CD14-positive monocyte (primary cell): ENCODE measurements at regions not wholly inside any gene's neighbourhood (a gene's known extent, or its start where the extent isn't known, plus 50 kb on each side); places are given as distances from the start of the nearest gene placed in this dataset.
A peak's percentile ranks its signal among the peaks of the same experiment; 100 is the strongest.

Experiments used
- DNase-seq, 3 donors: peaks; one replicate each; pipeline ENCODE4 v3.0.0-alpha.2; 2011 to 2022
- H2AFZ ChIP-seq: 2 replicates; pipeline ENCODE4 v1.6.0; 2012; ENCODE audit warnings: mild to moderate bottlenecking, low read depth, low read length, inconsistent platforms; ENCODE audit not compliant: insufficient read depth, poor library complexity, severe bottlenecking
- H3K27ac ChIP-seq, 2 donors: 1 replicate in 1 of 2; 2 replicates in 1 of 2; pipeline ENCODE4 v1.5.1; 2012 to 2013; ENCODE audit warnings: low read length in 2 of 2, control low read depth in 1 of 2, inconsistent platforms in 1 of 2, low read depth in 1 of 2, mild to moderate bottlenecking in 1 of 2
- H3K27me3 ChIP-seq, 2 donors: one replicate each; pipeline versions ENCODE4 v1.6.0 to v1.6.1; 2011 to 2013; ENCODE audit warnings: low read length in 2 of 2; ENCODE audit not compliant: control insufficient read depth in 2 of 2, insufficient read depth in 2 of 2
- H3K36me3 ChIP-seq, 2 donors: replicated peaks in 1 of 2; 1 replicate in 1 of 2; 2 replicates in 1 of 2; pipeline versions ENCODE4 v1.5.1 to v1.6.1; 2012 to 2013; ENCODE audit warnings: low read length in 2 of 2, control low read depth in 1 of 2, inconsistent platforms in 1 of 2, mild to moderate bottlenecking in 1 of 2; ENCODE audit not compliant: insufficient read depth in 2 of 2, control insufficient read depth in 1 of 2
- H3K4me1 ChIP-seq, 2 donors: 1 replicate in 1 of 2; 2 replicates in 1 of 2; pipeline versions ENCODE4 v1.5.1 to v1.6.1; 2012 to 2013; ENCODE audit warnings: low read length in 2 of 2, control low read depth in 1 of 2, inconsistent platforms in 1 of 2, mild to moderate bottlenecking in 1 of 2, moderate library complexity in 1 of 2; ENCODE audit not compliant: insufficient read depth in 2 of 2, control insufficient read depth in 1 of 2
- H3K4me2 ChIP-seq: replicated peaks from 2 replicates; pipeline ENCODE3; 2012; ENCODE audit warnings: low read length, moderate library complexity, mild to moderate bottlenecking; ENCODE audit not compliant: poor library complexity, severe bottlenecking; ENCODE audit errors: extremely low read depth
- H3K4me3 ChIP-seq, 3 experiments: fragments of 200-600 bp in 1 of 3; sonication (generic) in 1 of 3; replicated peaks in 1 of 3; 1 replicate in 2 of 3; 2 replicates in 1 of 3; pipeline ENCODE4 v1.5.1; 2011 to 2013; ENCODE audit warnings: low read length in 3 of 3, mild to moderate bottlenecking in 3 of 3, control low read depth in 2 of 3, low read depth in 2 of 3, inconsistent platforms in 1 of 3, moderate library complexity in 1 of 3
- H3K79me2 ChIP-seq: 2 replicates; pipeline ENCODE4 v1.6.0; 2012; ENCODE audit warnings: mild to moderate bottlenecking, control low read depth, inconsistent platforms, low read length, moderate library complexity; ENCODE audit not compliant: insufficient read depth
- H3K9ac ChIP-seq: 2 replicates; pipeline ENCODE4 v1.6.0; 2017; ENCODE audit warnings: low read length, mild to moderate bottlenecking; ENCODE audit not compliant: insufficient read depth, poor library complexity, severe bottlenecking
- H3K9me3 ChIP-seq, 2 donors: replicated peaks in 1 of 2; 1 replicate in 1 of 2; 2 replicates in 1 of 2; pipeline versions ENCODE4 v1.5.1 to v1.6.1; 2012 to 2013; ENCODE audit warnings: low read length in 2 of 2, control low read depth in 1 of 2; ENCODE audit not compliant: control insufficient read depth in 1 of 2, insufficient read depth in 1 of 2
- H4K20me1 ChIP-seq: 2 replicates; pipeline ENCODE4 v1.6.0; 2012; ENCODE audit warnings: mild to moderate bottlenecking, low read length, control low read depth, moderate library complexity; ENCODE audit not compliant: insufficient read depth
- H3K27ac Mint-ChIP-seq, 7 donors: one replicate each; pipeline ENCODE4 v1.8.0; 2020; ENCODE audit warnings: mild to moderate bottlenecking in 7 of 7, mixed read lengths in 7 of 7, moderate library complexity in 6 of 7, inconsistent platforms in 2 of 7
- H3K27me3 Mint-ChIP-seq, 3 donors: one replicate each; pipeline ENCODE4 v1.8.0; 2021 to 2022; ENCODE audit warnings: low read depth in 3 of 3, mild to moderate bottlenecking in 3 of 3, mixed read lengths in 3 of 3, moderate library complexity in 3 of 3, inconsistent platforms in 1 of 3
- H3K36me3 Mint-ChIP-seq, 2 donors: one replicate each; pipeline ENCODE4 v1.8.0; 2020; ENCODE audit warnings: mixed read lengths in 2 of 2, inconsistent platforms in 1 of 2, mild to moderate bottlenecking in 1 of 2
- H3K4me1 Mint-ChIP-seq: one replicate; pipeline ENCODE4 v1.8.0; 2020; ENCODE audit warnings: mild to moderate bottlenecking, mixed read lengths
- H3K4me3 Mint-ChIP-seq, 2 donors: one replicate each; pipeline ENCODE4 v1.8.0; 2020; ENCODE audit warnings: mild to moderate bottlenecking in 2 of 2, mixed read lengths in 2 of 2, moderate library complexity in 1 of 2
- H3K9me3 Mint-ChIP-seq, 7 donors: one replicate each; pipeline ENCODE4 v1.8.0; 2020 to 2022; ENCODE audit warnings: mixed read lengths in 7 of 7, mild to moderate bottlenecking in 6 of 7, moderate library complexity in 6 of 7, inconsistent platforms in 2 of 7
- CTCF ChIP-seq: fragments of 200-600 bp; IDR thresholded peaks from one replicate; pipeline ENCODE4 v1.8.0; 2022; ENCODE audit warnings: antibody characterized with exemption, mild to moderate bottlenecking
- WGBS: methylation state at CpG from one replicate; pipeline ENCODE4 v1.1.5; 2013; ENCODE audit warnings: missing lambda C conversion rate; ENCODE audit not compliant: insufficient coverage; 5-methylcytosine and 5-hydroxymethylcytosine counted together
- intact Hi-C, 2 donors: fragments of 100-400 bp; cut with micrococcal nuclease; formaldehyde crosslinking; loops; one replicate each; pipeline versions ENCODE4 v1.15.0 to v1.15.1; 2023

GRCh38 chr17:73872816-73873215 is 228.6 kb upstream of the SDK2 start:
- Mint-ChIP-seq H3K27me3 (peaks cover 2 to 4% (median 2%) of the 10 kb centered on the region in 3 donors), H3K9me3 (peaks cover 0 to 3% (median 0%) of the 10 kb centered on the region in 7 donors), H3K27ac (no peak overlapping the region), H3K4me3 (no peak overlapping the region), H3K4me1 (peaks cover 11% of the 10 kb centered on the region), H3K36me3 (no peaks in the 10 kb centered on the region)
- no peak for TF ChIP-seq CTCF
- Histone ChIP-seq H3K36me3 (no peaks in the 10 kb centered on the region), H3K9me3 (no peaks in the 10 kb centered on the region), H3K9ac (no peak overlapping the region), H4K20me1 (no peaks in the 10 kb centered on the region), H3K79me2 (no peaks in the 10 kb centered on the region), H3K27ac (no peak overlapping the region), H3K4me3 (no peak overlapping the region), H3K4me2 (no peak overlapping the region), H3K27me3 (no peaks in the 10 kb centered on the region), H3K4me1 (peaks cover 6 to 8% of the 10 kb centered on the region in 2 donors), H2AFZ (no peak overlapping the region)
- 100% methylated on average over 1 of the region's 3 CpGs for WGBS
- no peak for DNase-seq
- intact Hi-C loops: no loop called here

- Histone ChIP-seq H3K4me1 (peaks cover 6 to 8% of the 10 kb centered on the region in 2 donors), H3K9me3 (no peaks in the 10 kb centered on the region), H3K9ac (no peak overlapping the region), H3K27ac (no peak overlapping the region), H3K4me2 (no peak overlapping the region), H3K79me2 (no peaks in the 10 kb centered on the region), H2AFZ (no peak overlapping the region), H3K36me3 (no peaks in the 10 kb centered on the region), H3K4me3 (no peak overlapping the region), H4K20me1 (no peaks in the 10 kb centered on the region), H3K27me3 (no peaks in the 10 kb centered on the region)
- DNase-seq: peak in 1 of 3 donors; percentile 69
- 77% methylated on average over 5 of the region's 6 CpGs for WGBS
- H3K4me1 Mint-ChIP-seq: peaks cover 11% of the 10 kb centered on the region
- H3K36me3 Mint-ChIP-seq: no peaks in the 10 kb centered on the region
- peaks cover 0 to 3% (median 0%) of the 10 kb centered on the region in 7 donors for H3K9me3 Mint-ChIP-seq
- intact Hi-C loops: no loop called here
- TF ChIP-seq CTCF: no peak
- H3K27me3 Mint-ChIP-seq: peaks cover 2 to 4% (median 2%) of the 10 kb centered on the region in 3 donors
- peak overlapping the region in 2 of 7 donors; percentile 15 to 61 for H3K27ac Mint-ChIP-seq
- H3K4me3 Mint-ChIP-seq: no peak overlapping the region
Observed at GRCh38 chr17:73874008-73874720, 229.9 kb upstream of the SDK2 start.
